ENCODE measurements at regions not wholly inside any gene's neighbourhood (a gene's known extent, or its start where the extent isn't known, plus 50 kb on each side); places are given as distances from the start of the nearest gene placed in this dataset.

DNA sequence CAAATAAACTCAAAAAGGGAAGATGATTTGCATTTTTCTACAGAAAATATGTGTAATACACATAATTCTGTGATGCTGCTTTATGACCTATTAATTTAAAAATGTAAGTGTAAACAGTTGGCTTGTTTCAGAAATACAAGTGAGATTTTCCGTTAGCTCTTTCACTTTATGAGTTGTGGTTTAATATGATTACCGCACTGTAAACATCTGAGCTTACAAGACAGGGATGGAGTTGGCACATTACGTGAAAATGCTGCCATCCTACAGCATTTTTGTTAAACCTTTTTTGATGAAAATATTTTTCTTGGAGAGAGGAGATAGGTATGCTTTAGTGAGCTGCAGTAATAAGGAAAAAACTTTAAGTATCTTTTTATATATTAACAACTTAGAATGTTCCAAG lies 426.8 kb upstream of the ADAMTS5 start:
- DNase-seq (ENCODE audit: extremely low spot score in 2 of 2), result no peak
- TF ChIP-seq, protein P1, sequence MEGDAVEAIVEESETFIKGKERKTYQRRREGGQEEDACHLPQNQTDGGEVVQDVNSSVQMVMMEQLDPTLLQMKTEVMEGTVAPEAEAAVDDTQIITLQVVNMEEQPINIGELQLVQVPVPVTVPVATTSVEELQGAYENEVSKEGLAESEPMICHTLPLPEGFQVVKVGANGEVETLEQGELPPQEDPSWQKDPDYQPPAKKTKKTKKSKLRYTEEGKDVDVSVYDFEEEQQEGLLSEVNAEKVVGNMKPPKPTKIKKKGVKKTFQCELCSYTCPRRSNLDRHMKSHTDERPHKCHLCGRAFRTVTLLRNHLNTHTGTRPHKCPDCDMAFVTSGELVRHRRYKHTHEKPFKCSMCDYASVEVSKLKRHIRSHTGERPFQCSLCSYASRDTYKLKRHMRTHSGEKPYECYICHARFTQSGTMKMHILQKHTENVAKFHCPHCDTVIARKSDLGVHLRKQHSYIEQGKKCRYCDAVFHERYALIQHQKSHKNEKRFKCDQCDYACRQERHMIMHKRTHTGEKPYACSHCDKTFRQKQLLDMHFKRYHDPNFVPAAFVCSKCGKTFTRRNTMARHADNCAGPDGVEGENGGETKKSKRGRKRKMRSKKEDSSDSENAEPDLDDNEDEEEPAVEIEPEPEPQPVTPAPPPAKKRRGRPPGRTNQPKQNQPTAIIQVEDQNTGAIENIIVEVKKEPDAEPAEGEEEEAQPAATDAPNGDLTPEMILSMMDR (IDR thresholded peaks at IDR 0.05), result no peak
- TF ChIP-seq POLR2AphosphoS5 (IDR thresholded peaks at IDR 0.05; ENCODE audit: insufficient read depth in 1 of 2, low read depth in 1 of 2) (no peak), POLR2A (IDR thresholded peaks at IDR 0.05) (no peak)
- Histone ChIP-seq H3K9me3 (no peaks in the 10 kb centered on the region), H3K4me3 (no peak overlapping the region), H3K4me1 (no peaks in the 10 kb centered on the region), H3K36me3 (no peaks in the 10 kb centered on the region), H3K27me3 (no peaks in the 10 kb centered on the region), H3K27ac (no peak overlapping the region)
- intact Hi-C loops (cut with DNase I), result no loop called here

DNA sequence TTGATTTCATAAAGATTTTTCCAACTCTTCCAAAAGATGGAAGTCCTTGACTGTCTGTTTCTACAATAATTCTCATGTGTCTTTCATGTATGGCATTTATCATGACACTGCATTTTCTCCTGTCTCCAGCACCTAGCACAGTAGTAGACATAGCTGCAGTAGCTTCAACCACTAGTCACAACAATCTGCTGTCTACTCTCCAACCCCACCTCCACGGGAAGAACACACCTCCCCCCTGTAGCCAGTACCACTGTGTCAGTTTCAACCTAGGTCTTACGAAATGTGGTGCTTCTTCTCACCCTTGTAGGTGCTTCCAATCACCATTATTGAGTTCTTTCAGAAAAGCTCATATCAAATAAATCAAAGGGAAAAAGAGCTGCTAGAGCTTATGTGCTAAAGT lies 425.1 kb upstream of the ADAMTS5 start:
- intact Hi-C loops (cut with DNase I), result no loop called here
- Histone ChIP-seq H3K27ac (no peak overlapping the region), H3K4me3 (no peak overlapping the region), H3K27me3 (no peaks in the 10 kb centered on the region), H3K4me1 (no peaks in the 10 kb centered on the region), H3K36me3 (no peaks in the 10 kb centered on the region), H3K9me3 (no peaks in the 10 kb centered on the region)
- TF ChIP-seq POLR2A (IDR thresholded peaks at IDR 0.05), result no peak
- no peak for TF ChIP-seq POLR2AphosphoS5 (IDR thresholded peaks at IDR 0.05; ENCODE audit: insufficient read depth in 1 of 2, low read depth in 1 of 2)
- TF ChIP-seq, protein P1 (IDR thresholded peaks at IDR 0.05), result no peak
- no peak for DNase-seq (ENCODE audit: extremely low spot score in 2 of 2)

DNA sequence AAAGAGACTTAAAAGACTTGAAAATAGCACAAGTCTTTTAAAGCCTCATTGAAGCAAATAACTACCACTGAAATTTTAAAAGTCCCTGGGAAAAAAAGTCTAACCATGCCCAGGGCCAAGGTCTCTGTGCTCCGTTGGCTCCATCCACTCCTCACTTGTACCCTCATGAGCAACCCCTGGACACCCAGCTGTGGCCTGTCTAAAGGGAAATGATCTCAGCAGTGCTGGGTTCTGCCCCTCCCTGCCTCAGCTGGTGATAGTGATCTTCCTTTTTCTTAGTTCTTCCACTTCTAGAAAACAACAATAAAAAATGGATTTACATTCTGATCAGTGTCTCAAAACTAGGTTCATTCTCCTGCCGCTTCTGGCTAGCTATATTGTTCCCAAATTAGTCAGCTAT lies 423.5 kb upstream of the ADAMTS5 start:
- no peaks in the 10 kb centered on the region for H3K4me1 ChIP-seq
- no peaks in the 10 kb centered on the region for H3K9me3 ChIP-seq
- TF ChIP-seq, protein P1 (IDR thresholded peaks at IDR 0.05), result no peak
- TF ChIP-seq POLR2A (IDR thresholded peaks at IDR 0.05), result no peak
- TF ChIP-seq POLR2AphosphoS5 (IDR thresholded peaks at IDR 0.05; ENCODE audit: insufficient read depth in 1 of 2, low read depth in 1 of 2), result no peak
- no peaks in the 10 kb centered on the region for H3K27me3 ChIP-seq
- no peak overlapping the region for H3K4me3 ChIP-seq
- intact Hi-C loops (cut with DNase I), result no loop called here
- H3K27ac ChIP-seq, result no peak overlapping the region
- no peaks in the 10 kb centered on the region for H3K36me3 ChIP-seq
- no peak for DNase-seq (ENCODE audit: extremely low spot score in 2 of 2)

DNA sequence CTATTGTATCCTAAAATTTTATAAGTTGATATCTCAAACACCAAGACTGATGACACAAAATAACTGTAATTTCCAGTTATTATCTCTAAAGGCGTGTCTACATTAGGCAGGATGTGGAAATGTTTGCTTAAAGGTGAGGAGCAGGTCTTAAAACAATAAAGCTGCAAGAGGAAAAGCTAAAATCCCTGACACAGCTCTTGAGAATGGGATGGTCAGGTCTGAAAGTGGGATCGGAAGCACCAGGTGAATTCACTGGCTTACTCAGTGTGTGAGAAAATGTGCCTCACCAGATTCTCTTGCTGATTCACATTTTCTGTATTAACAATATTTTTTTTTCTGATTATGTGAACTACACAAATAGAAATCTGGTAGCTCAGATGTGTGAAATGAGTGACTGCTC lies 421.9 kb upstream of the ADAMTS5 start:
- H3K27ac ChIP-seq, result no peak overlapping the region
- no peaks in the 10 kb centered on the region for H3K9me3 ChIP-seq
- H3K4me1 ChIP-seq, result no peaks in the 10 kb centered on the region
- no peak overlapping the region for H3K4me3 ChIP-seq
- intact Hi-C loops (cut with DNase I), result no loop called here
- TF ChIP-seq POLR2A (IDR thresholded peaks at IDR 0.05) (no peak), POLR2AphosphoS5 (IDR thresholded peaks at IDR 0.05; ENCODE audit: insufficient read depth in 1 of 2, low read depth in 1 of 2) (no peak)
- TF ChIP-seq, protein P1 (IDR thresholded peaks at IDR 0.05), result no peak
- H3K36me3 ChIP-seq, result no peaks in the 10 kb centered on the region
- no peak for DNase-seq (ENCODE audit: extremely low spot score in 2 of 2)
- H3K27me3 ChIP-seq, result no peaks in the 10 kb centered on the region

DNA sequence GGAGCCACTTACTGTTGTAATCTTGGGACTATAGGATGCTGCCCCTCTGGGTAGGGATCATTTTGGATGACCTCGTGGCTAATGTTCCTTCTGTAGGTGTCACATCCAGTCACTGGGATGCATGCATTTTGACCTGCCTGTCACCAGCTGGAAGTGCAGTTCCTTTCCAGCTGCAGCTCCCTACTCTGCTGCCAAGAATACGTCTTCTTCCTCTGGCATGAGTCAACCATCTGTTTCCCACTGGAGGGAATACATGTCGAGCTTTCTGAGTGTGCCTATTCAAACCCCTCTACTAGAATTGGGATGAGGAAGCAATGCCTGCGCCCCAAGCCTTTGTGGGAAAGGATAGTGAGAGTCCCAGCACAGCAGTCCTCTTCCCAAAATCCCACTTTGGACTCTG lies 415.5 kb upstream of the ADAMTS5 start:
- intact Hi-C loops (cut with DNase I), result no loop called here
- TF ChIP-seq POLR2A (IDR thresholded peaks at IDR 0.05) (no peak), POLR2AphosphoS5 (IDR thresholded peaks at IDR 0.05; ENCODE audit: insufficient read depth in 1 of 2, low read depth in 1 of 2) (no peak)
- TF ChIP-seq, protein P1 (IDR thresholded peaks at IDR 0.05), result no peak
- Histone ChIP-seq H3K36me3 (no peaks in the 10 kb centered on the region), H3K9me3 (no peaks in the 10 kb centered on the region), H3K27me3 (no peaks in the 10 kb centered on the region), H3K27ac (no peak overlapping the region), H3K4me1 (no peaks in the 10 kb centered on the region), H3K4me3 (no peak overlapping the region)
- DNase-seq (ENCODE audit: extremely low spot score in 2 of 2), result no peak

Data from vagina (tissue), 2 donors.